NCI-H748 (cell line): ENCODE measurements at regions not wholly inside any gene's neighbourhood (a gene's known extent, or its start where the extent isn't known, plus 50 kb on each side); places are given as distances from the start of the nearest gene placed in this dataset.
"Not testable (repeated sequence)": the region's sequence is repeated elsewhere in the genome, so short reads cannot be mapped to it uniquely, and the experiment has no call there.

Source experiments
- DNase-seq: peaks from one replicate; lab custom pipeline; 2025; ENCODE audit not compliant: unreplicated experiment; lab: John Stamatoyannopoulos, UW

- DNase-seq: no peak
Measured at GRCh38 chr1:182166750-182167149, 105.2 kb upstream of the ZNF648 start.

- DNase-seq: no peak
Measured at GRCh38 chr1:182166321-182166720, 104.8 kb upstream of the ZNF648 start.

GRCh38 chr1:182164273-182164672 lies 102.8 kb upstream of the ZNF648 start:
- no peak for DNase-seq

DNA sequence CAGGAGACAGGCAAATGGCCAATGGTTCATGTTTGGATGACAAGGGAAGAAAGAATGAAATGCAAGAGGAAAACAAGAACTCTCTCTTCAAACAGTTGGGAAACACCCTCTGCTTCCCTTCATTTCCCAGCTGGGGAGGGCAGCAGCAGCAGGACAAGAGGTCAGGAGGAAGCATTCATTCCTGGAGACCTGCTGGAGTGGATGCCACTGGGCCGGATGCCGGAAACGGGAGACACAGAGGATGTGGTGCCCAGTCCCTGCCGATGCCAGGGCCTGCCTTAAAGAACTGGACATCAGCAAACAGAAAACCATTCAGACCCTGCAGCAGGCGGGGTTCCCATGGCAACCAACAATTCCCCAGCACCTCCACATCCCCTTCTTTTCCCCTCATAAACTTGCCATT lies 102.3 kb upstream of the ZNF648 start:
- DNase-seq: peak; percentile 5

GRCh38 chr1:182159443-182159842 lies 97.9 kb upstream of the ZNF648 start:
- DNase-seq: no peak

- no peak for DNase-seq
Measured at GRCh38 chr1:182157187-182157586, 95.7 kb upstream of the ZNF648 start.

GRCh38 chr1:182154425-182154824 lies 92.9 kb upstream of the ZNF648 start:
- not testable (repeated sequence) for DNase-seq

GRCh38 chr1:182149411-182149965 lies 88.0 kb upstream of the ZNF648 start:
- DNase-seq: peak; percentile 4

DNA sequence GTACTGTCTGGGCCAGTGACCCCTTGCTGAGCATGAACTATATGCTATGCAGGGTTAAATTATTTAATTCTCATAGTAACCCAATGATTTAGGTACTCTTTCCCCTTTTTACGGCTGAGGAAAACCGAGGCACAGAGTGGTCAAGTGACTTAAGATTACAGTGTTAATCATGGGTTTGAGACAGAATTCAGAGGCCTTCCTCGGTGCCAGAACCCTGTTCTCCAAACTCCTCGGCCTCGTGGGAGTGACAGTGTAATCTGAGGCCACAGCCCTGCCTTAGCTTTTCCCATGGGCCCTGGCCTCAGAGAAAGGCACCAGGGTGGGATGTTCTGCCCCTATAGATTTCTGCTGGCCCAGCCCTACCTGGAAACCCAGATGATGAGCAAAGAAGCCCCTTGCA lies 86.4 kb upstream of the ZNF648 start:
- no peak for DNase-seq

GRCh38 chr1:182147136-182147820 lies 85.8 kb upstream of the ZNF648 start:
- DNase-seq: peak; percentile 2

- peak; percentile 49 for DNase-seq
Measured at GRCh38 chr1:182146286-182146685, 84.8 kb upstream of the ZNF648 start.

DNA sequence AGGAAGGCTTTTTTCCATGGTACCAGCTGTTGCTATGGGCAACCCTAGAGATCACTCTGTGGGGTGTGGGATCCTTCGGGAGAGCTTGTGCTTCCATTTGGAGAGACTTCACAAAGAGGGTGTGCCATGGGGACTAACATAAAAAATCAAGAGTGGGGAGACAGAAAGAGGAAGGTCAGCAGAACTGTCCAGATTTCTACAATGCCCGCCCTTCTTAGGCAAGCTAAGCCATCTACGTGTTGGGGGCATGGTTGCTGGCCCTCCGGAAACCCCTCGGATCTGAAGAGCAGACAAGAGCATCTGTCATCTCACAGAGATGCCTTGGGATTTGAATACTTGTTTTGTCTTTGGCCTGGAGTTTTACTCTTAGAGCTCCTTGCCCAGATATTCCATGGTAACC lies 83.9 kb upstream of the ZNF648 start:
- DNase-seq: peak; percentile 7

DNA sequence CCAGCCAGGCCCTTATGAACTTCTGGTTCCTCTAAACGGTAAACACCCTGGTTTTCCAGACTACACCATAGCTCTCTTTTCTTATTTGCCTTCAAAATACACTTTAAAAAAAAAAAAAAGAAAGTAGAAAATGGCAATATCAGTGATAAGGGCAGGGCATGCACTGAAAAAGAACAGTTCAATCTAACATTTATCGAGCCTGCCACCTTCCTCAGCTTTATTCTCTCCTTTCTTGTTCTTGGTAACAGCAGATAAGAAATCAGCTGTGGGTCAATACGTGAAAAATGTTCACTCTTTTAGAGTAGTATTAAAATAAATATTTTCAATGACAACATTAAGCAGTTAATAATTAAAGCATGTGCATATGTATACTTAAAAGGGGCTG lies 83.1 kb upstream of the ZNF648 start:
- DNase-seq: no peak

GRCh38 chr1:182143825-182144645 lies 82.5 kb upstream of the ZNF648 start:
- DNase-seq: no peak

GRCh38 chr1:182143154-182143657 lies 81.7 kb upstream of the ZNF648 start:
- DNase-seq: peak; percentile 79

DNA sequence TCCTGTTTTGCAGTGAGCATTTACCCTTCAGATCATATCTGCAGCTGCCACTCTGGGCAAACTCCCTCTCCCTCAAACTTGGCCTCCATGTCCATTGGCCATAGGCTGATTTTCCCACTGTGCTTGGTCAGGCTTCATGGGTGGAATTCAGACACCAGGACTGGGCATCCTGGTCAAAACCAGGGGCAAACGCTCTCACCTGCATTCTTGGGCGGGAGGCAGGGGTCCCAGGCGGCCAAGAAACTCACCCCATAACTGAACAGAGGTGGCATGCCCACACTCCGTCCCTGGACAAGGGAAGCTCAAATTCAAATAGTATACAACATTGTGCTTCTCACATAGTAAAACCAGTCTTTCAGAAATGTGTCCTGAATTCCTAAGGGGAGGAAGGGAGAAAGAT lies 81.1 kb upstream of the ZNF648 start:
- no peak for DNase-seq

DNA sequence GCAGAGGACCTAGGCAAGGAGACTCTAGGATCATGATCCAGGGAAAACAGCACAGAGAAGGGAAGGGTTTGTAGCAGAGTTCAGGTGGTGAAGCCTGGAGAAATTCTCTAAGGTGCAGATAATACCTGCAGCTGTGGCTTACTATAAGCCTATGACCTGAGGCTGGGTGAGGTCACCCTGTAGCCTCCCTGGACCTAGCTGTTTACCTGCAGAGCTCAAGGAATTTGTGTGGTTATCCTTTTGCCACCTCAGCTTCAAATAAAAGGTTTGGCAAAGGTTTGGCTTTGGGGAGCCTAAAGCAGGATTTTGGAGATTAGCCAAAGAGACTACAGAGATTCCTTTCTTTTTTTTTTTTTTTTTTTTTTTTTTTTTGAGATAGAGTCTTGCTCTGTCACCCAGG lies 79.5 kb upstream of the ZNF648 start:
- no peak for DNase-seq

DNA sequence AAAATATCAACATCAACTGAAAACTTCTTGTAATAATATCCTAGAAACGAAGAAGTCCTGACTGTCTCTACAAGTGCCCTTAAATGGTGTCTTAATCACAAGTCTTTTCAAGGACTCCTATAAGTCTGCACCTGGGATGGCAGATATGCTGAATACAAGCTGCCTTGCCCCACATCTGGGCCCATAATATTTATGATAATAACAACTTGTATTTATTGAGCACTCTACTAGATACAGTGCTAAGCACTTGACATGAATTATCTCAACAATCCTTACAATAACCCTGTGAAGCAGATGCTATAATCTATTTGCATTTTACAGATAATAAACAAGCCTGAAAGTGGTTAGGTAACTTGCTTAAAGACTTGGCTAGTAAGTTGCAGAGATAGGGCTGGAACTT lies 78.0 kb upstream of the ZNF648 start:
- peak; percentile 36 for DNase-seq

DNA sequence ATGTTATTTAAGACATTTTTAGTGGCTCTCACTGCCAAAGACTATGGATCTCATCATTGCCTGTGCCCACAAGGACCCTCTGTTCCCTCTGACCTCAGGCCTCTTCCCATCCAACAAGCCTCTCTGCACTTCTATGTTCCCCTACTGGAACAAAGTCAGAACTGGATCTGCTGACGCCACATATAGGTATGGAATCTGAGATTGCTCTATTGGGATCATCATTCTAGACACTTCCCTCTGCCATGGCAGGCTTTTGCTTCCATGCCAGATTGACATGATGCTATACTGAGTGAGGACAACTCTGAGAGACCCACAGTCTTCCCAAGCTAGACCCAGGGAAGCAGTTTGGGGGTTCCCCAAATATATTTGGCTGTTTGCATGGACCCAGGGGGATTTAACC lies 76.0 kb upstream of the ZNF648 start:
- no peak for DNase-seq

DNA sequence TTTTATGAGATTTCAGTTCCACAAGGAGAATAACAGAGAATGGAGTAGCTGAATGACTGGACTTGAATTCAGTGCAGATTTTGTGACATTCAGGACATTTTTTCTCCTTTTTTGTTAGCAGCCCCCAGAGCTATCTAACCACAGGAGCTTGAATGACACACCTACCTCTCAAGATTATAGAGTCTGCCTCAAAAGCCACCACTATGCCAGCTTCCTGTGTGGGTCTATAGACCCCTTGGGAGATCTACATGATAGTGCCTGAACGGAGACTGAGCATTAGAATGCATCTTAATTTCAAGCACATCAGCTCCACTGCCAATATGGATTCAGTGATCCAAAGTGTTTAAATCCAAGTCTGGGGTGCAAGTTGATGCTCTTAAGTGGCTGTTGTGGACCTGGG lies 74.4 kb upstream of the ZNF648 start:
- no peak for DNase-seq

DNA sequence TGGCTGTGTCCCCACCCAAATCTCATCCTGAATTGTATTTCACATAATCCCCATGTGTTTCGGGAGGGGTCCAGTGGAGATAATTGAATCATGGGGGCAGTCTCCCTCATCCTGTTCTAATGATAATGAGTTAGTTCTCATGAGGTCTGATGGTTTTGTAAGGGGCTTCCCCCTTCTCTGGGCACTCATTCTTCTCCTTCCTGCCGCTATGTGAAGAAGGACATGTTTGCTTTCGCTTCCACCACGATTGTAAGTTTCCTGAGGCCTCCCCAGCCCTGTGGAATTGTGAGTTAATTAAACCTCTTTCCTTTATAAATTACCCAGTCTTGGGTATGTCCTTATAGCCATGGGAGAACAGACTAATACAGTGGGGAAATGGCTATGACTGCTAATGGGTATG lies 72.7 kb upstream of the ZNF648 start:
- DNase-seq: no peak

DNA sequence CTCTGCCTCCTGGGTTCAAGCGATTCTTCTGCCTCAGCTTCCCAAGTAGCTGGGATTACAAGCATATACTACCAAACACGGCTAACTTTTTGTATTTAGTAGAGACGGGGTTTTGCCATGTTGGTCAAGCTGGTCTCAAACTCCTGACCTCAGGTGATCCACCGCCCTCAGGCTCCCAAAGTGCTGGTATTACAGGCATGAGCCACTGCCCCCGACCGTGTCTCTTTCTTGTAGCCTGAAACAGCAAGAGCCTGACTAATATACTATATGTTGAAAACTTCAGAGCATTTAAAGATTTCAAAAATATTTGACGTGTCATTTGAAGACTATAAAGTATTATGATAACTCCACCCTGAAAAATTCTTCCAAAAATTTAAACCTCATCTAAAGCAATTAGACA lies 71.7 kb upstream of the ZNF648 start:
- DNase-seq: no peak
